Astrocyte (in vitro differentiated cells and primary cell): ENCODE measurements at regions not wholly inside any gene's neighbourhood (a gene's known extent, or its start where the extent isn't known, plus 50 kb on each side); places are given as distances from the start of the nearest gene placed in this dataset.

Source experiments
- EZH2 ChIP-seq: IDR thresholded peaks from 2 replicates; pipeline ENCODE4 v1.6.1; 2012; ENCODE audit warnings: mild to moderate bottlenecking, low read length, inconsistent platforms; ENCODE audit not compliant: insufficient read depth
- TF ChIP-seq, protein P1 (sequence below): IDR thresholded peaks from 2 replicates; pipeline ENCODE4 v1.5.1; 2011; ENCODE audit warnings: low read depth, mild to moderate bottlenecking, inconsistent platforms, low read length, moderate library complexity; ENCODE audit not compliant: insufficient read depth

DNA sequence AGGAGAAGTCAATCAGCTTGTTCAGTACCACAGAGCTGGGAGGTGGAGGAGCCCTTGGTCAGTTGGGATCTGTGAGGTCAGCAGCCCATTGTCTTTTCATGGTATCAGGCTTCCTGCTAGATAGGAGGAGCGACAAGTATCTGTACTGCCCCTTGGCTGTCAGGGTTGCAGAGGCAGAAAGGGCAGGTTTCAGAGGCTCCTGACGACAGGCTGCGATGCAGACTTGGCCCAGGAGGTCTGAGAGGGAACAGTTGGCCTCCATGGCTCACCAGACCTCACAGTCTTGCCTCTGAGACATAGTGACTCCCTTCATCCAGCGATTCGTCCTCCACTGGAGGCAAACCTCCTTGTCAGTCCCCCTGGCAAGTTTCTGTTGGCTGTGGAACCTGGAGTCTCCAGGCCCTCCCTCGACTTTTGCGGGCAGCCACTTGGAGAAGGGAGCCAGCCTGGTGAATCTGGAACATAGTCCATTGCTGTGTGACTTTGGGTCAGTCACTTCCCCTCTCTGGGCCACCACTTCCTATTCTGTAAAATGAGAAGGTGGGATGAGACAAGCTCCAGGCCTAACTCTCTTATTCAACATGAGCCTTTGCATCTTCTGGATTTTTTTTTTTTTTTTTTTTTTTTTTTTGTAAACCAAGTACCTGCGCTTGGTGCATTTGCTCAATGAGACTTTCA, 177.9 kb upstream of the TLE3 start:
- TF ChIP-seq, protein P1, sequence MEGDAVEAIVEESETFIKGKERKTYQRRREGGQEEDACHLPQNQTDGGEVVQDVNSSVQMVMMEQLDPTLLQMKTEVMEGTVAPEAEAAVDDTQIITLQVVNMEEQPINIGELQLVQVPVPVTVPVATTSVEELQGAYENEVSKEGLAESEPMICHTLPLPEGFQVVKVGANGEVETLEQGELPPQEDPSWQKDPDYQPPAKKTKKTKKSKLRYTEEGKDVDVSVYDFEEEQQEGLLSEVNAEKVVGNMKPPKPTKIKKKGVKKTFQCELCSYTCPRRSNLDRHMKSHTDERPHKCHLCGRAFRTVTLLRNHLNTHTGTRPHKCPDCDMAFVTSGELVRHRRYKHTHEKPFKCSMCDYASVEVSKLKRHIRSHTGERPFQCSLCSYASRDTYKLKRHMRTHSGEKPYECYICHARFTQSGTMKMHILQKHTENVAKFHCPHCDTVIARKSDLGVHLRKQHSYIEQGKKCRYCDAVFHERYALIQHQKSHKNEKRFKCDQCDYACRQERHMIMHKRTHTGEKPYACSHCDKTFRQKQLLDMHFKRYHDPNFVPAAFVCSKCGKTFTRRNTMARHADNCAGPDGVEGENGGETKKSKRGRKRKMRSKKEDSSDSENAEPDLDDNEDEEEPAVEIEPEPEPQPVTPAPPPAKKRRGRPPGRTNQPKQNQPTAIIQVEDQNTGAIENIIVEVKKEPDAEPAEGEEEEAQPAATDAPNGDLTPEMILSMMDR = no peak
- TF ChIP-seq EZH2 = no peak
